ENCODE measurements at regions not wholly inside any gene's neighbourhood (a gene's known extent, or its start where the extent isn't known, plus 50 kb on each side); places are given as distances from the start of the nearest gene placed in this dataset.
A peak's percentile ranks its signal among the peaks of the same experiment; 100 is the strongest.

DNA sequence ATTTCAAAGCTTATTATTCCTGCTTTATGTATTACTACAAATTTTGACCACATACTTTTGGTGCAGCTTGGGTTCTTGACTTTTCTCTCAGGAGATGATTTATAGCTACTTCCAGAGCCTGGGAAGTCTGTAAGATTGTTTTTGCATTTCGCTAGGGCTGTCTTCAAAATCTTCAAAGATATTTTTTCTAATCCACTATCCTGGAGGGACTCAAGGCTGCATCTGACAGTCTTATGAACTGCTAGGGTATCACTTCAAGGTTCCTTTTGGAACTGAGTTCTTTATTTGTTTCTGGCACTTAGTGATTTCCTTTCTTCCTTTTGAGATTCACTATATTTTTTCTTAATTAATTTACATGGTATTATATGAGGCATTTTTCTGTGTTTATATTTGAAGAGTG is 90.0 kb upstream of the LYPLAL1 start:
- TF ChIP-seq, protein P1, sequence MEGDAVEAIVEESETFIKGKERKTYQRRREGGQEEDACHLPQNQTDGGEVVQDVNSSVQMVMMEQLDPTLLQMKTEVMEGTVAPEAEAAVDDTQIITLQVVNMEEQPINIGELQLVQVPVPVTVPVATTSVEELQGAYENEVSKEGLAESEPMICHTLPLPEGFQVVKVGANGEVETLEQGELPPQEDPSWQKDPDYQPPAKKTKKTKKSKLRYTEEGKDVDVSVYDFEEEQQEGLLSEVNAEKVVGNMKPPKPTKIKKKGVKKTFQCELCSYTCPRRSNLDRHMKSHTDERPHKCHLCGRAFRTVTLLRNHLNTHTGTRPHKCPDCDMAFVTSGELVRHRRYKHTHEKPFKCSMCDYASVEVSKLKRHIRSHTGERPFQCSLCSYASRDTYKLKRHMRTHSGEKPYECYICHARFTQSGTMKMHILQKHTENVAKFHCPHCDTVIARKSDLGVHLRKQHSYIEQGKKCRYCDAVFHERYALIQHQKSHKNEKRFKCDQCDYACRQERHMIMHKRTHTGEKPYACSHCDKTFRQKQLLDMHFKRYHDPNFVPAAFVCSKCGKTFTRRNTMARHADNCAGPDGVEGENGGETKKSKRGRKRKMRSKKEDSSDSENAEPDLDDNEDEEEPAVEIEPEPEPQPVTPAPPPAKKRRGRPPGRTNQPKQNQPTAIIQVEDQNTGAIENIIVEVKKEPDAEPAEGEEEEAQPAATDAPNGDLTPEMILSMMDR (IDR thresholded peaks at IDR 0.05; ENCODE audit: low read depth, low read length) = no peak
- no peak for DNase-seq (ENCODE audit: low read depth, low spot score)
- no peak overlapping the region for H3K4me3 ChIP-seq (ENCODE audit: low read depth, low read length)
- in situ Hi-C loops (cut with HindIII; ENCODE audit: low sequenced_read_pairs) = no loop called here

DNA sequence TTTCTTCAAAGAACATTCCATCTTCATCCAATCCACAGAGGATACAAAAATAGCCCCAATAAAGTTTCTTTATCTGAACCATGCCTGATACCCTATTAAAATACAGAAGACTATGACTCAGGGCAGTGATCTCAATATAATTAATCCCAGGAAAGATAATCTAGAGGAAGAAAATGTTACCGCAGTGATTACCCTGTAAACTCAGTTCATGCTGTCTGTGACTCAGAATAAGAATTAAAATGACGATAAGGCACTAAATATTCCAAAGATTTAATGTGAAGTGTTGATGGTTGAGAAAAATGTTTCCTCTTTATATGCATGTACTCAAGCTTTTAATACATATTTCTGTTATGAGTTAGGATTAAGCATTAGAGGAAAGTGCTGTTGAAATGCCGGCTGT is 88.6 kb upstream of the LYPLAL1 start:
- peak; percentile 51 for DNase-seq (ENCODE audit: low read depth, low spot score)
- TF ChIP-seq, protein P1 (IDR thresholded peaks at IDR 0.05; ENCODE audit: low read depth, low read length) = no peak
- in situ Hi-C loops (cut with HindIII; ENCODE audit: low sequenced_read_pairs) = no loop called here
- H3K4me3 ChIP-seq (ENCODE audit: low read depth, low read length) = no peak overlapping the region

DNA sequence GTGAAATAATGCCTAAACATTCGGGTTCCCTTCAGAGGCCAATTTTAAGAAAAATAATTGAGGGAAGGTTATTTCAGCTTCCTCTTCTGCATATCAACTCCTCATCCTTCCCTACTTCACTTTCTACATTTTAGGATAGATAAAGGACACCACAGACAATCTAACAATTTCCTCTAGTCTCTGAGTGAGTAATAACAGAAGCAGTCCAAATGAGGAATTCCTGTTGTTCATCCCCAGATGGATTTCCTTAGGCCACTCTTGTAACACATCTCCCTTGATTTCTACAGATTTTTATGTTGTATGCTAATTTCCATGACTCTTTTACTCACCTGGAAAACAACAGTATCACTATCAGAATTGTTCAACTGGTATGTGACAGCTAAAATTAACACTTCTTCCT is 87.7 kb upstream of the LYPLAL1 start:
- in situ Hi-C loops (cut with HindIII; ENCODE audit: low sequenced_read_pairs) = no loop called here
- TF ChIP-seq, protein P1 (IDR thresholded peaks at IDR 0.05; ENCODE audit: low read depth, low read length) = no peak
- no peak overlapping the region for H3K4me3 ChIP-seq (ENCODE audit: low read depth, low read length)
- peak; percentile 14 for DNase-seq (ENCODE audit: low read depth, low spot score)

GRCh38 chr1:219086956-219087469 is 86.7 kb upstream of the LYPLAL1 start:
- no peak for DNase-seq (ENCODE audit: low read depth, low spot score)
- H3K4me3 ChIP-seq (ENCODE audit: low read depth, low read length) = no peak overlapping the region
- TF ChIP-seq, protein P1 (IDR thresholded peaks at IDR 0.05; ENCODE audit: low read depth, low read length) = no peak
- in situ Hi-C loops (cut with HindIII; ENCODE audit: low sequenced_read_pairs) = no loop called here

DNA sequence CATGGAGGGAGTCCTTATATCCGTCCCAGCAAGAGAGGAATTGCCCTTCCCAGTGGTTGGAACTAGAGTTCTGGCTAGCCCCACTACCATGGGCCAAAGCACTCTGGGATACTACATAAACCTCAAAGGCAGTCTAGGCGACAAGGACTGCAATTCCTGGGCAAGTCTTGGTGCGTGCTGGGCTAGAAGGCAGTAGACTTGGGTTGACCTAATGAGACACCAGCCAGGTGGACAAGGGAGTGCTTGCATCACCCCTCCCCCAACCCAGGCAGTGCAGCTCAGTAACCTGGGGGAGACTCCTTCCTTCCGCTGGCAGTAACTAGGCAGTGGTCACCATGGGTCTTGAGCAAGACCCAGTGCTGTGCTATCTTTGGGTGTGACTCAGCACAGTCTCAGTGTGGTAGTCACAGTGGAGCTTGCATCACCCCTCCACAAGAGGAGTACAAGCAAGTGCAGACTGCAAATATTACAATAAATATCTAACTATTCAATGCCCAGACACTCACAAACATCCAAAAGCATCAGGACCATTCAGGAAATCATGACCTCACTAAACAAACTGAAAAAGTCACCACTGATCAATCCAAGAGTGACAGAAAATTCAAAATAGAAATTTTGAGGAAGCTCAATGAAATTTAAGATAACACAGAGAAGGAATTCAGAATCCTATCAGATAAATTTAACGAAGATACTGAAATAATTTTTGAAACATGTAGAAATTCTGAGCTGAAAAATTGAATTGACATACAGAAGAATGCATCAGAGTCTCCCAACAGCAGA is 84.7 kb upstream of the LYPLAL1 start:
- DNase-seq (ENCODE audit: low read depth, low spot score) = peak; percentile 87
- in situ Hi-C loops (cut with HindIII; ENCODE audit: low sequenced_read_pairs) = no loop called here
- no peak overlapping the region for H3K4me3 ChIP-seq (ENCODE audit: low read depth, low read length)
- TF ChIP-seq, protein P1 (IDR thresholded peaks at IDR 0.05; ENCODE audit: low read depth, low read length) = no peak

GRCh38 chr1:219090607-219091006 is 83.1 kb upstream of the LYPLAL1 start:
- no peak overlapping the region for H3K4me3 ChIP-seq (ENCODE audit: low read depth, low read length)

More at GRCh38 chr1:219090607-219091006, 83.1 kb upstream of the LYPLAL1 start:
- TF ChIP-seq, protein P1 (IDR thresholded peaks at IDR 0.05; ENCODE audit: low read depth, low read length) = no peak
- in situ Hi-C loops (cut with HindIII; ENCODE audit: low sequenced_read_pairs) = no loop called here
- no peak for DNase-seq (ENCODE audit: low read depth, low spot score)

Data from astrocyte of the spinal cord (primary cell).